Hindlimb muscle (tissue), 1 donor: ENCODE measurements at regions not wholly inside any gene's neighbourhood (a gene's known extent, or its start where the extent isn't known, plus 50 kb on each side); places are given as distances from the start of the nearest gene placed in this dataset.
"Not testable (repeated sequence)": the region's sequence is repeated elsewhere in the genome, so short reads cannot be mapped to it uniquely, and the experiment has no call there.

ENCODE experiments used
- DNase-seq: peaks from one replicate; pipeline ENCODE4 v3.0.0-alpha.2; 2013

DNA sequence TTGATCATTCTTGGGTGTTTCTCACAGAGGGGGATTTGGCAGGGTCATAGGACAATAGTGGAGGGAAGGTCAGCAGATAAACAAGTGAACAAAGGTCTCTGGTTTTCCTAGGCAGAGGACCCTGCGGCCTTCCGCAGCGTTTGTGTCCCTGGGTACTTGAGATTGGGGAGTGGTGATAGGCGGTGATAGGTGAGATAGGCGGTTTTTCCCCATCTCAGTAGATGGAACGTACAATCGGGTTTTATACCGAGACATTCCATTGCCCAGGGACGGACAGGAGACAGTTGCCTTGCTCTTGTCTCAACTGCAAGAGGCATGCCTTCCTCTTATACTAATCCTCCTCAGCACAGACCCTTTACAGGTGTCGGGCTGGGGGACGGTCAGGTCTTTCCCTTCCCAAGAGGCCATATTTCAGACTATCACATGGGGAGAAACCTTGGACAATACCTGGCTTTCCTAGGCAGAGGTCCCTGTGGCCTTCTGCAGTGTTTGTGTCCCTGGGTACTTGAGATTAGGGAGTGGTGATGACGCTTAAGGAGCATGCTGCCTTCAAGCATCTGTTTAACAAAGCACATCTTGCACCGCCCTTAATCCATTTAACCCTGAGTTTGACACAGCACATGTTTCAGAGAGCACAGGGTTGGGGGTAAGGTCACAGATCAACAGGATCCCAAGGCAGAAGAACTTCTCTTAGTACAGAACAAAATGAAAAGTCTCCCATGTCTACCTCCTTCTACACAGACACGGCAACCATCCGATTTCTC is 86.2 kb downstream of the OR2B2 start:
- not testable (repeated sequence) for DNase-seq

GRCh38 chr6:27825025-27825793 is 87.0 kb downstream of the OR2B2 start:
- no peak for DNase-seq

DNA sequence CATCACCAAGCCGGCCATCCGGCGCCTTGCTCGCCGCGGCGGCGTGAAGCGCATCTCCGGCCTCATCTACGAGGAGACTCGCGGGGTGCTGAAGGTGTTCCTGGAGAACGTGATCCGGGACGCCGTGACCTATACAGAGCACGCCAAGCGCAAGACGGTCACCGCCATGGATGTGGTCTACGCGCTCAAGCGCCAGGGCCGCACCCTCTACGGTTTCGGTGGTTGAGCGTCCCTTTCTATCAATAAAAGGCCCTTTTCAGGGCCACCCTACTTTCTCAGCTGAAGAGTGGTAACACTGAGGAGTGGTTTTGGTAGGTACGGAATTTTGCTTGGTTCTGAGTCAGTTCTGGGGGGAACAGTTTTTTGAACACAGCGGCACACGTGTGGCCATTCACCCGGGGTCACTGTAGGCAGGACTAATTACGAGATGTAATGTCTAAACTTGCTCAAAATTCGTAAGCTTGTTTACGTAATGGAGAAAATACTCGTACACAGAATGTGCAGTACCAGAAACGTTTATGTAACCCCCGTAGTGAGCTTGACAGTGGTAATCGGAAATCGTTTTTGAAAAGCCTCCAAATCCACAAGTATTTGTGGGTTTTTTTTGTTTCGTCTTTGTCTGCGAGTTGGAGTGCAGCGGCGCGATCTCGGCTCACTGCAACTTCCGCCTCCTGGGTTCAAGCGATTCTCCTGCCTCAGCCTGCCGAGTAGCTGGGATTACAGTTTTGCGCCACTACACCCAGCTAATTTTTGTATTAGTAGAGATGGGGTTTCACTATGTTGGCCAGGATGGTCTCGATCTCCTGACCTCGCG is 87.8 kb downstream of the OR2B2 start:
- peak; percentile 62 for DNase-seq

GRCh38 chr6:27823714-27824210 is 88.4 kb downstream of the OR2B2 start:
- peak; percentile 70 for DNase-seq

- DNase-seq, result no peak
Measured at GRCh38 chr6:27816906-27817305, 95.3 kb downstream of the OR2B2 start.

- DNase-seq, result peak; percentile 94
Measured at GRCh38 chr6:27814665-27815424, 97.4 kb downstream of the OR2B2 start.

- not testable (repeated sequence) for DNase-seq
Measured at GRCh38 chr6:27814415-27814664, 97.9 kb downstream of the OR2B2 start.

DNA sequence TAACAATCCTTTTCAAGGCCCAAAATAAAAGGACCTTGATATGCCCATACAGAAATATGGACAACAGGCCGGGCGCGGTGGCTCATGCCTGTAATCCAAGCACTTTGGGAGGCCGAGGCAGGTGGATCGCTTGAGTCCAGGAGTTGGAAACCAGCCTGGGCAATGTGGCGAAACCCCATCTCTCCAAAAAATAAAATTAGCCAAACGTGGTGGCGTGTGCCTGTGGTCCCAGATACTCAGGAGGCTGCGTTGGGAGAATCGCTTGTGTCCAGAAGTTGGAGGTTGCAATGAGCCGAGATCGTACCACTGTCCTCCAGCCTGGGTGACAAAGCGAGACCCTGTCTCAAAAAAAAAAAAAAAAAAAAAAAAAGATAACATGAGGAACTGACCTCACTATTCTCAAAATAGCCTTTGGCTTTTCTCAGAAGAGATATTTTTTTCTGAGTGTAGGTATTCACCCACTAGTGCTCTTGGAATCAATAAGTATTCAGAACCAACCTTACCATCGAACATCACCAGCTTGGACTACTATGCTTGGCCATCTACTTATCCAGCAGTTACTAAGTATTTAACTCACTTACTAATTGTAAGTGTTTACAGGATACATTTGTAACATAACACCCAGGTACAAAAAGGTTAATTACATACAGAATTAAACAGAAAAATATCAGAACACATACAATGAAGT is 99.2 kb downstream of the OR2B2 start:
- no peak for DNase-seq

GRCh38 chr6:27812078-27812804 is 100.0 kb downstream of the OR2B2 start:
- DNase-seq, result no peak

DNA sequence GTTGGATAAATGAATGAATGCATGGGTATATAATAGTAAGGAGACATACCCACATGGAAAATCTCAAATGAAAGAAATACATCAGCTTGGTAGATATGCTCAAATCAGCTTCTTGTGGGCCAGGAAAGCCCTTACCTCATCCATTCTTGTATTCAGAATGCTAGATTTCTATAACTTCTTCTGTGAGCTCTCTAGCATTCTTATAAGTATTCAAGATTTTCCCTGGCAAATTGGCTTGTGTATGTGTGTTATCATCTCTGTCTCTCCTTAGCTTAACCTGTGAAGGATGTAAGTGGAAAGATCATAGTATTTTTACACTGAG is 100.8 kb downstream of the OR2B2 start:
- no peak for DNase-seq

DNA sequence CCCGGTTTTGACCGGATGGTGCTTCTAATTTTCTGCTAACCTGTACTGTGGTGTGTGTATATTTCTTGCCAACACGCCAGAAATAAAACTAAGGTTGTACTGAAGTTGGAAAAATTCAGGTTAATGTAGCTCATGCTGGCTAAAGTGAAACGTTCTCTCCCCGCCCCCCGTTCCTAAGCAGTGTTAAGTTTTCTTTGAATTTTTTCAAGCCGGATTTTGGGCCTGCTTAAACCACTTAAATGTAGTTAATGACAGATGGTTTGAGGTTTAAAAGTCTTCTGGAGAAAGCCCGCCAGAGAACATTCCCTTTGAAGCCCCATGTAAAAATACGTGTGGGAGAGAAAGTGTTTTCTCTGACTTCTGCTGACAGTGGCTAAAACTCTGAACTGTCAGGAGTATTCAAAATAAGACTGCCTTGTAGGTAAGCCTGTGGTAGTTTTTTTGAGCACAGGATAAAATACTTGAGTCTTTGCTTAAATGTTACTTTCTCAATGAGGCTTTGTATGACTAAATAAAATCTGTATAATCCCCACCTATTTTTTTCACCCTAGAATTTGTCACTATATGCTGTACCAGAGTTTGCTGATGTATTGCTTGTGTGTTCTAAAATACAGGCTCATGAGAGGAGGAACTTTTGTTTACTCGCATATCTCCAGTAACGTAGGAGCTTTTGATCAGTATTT is 101.3 kb downstream of the OR2B2 start:
- no peak for DNase-seq

- DNase-seq, result peak; percentile 94
Measured at GRCh38 chr6:27809939-27810767, 102.0 kb downstream of the OR2B2 start.

DNA sequence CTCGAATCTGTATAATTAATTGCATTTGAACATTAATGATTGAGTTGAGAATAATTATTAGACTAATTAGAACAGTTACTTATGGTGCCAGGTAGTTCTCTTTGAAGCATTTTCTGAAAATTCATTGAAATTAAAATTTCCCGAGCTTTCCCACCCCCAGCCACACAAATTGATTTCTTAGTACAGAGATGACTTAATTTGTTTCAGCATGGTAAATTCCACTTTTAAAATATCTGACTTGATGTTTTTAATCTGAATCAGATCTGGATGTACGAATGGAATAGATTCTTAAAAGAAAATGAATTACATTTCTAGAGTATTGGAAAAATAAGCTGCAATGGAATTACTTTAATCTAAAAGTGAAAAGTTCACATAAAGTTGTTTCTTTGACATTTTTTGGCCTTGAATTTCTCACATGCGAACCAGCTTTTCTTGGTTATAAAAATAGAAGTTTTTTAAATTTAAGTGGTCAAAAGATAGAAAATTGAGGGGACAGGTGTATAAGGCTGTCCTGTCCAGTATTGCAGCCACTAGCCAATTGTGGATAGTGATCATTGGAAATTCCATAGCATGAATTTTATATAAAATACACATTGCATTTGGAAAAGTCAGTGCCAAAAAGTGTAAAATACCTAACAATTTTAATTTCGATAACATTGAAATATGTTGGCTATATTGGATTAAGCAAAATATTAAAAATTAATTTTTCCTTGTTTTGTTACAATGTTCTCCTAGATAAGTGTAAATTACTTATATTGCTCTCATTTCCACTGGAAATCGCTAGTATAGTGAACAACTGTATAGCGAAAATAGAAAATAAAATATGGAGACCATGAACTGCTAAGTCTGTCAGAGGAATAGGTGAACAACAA is 102.9 kb downstream of the OR2B2 start:
- no peak for DNase-seq

- not testable (repeated sequence) for DNase-seq
Measured at GRCh38 chr6:27808242-27809066, 103.7 kb downstream of the OR2B2 start.

- peak; percentile 92 for DNase-seq
Measured at GRCh38 chr6:27807441-27808241, 104.6 kb downstream of the OR2B2 start.

DNA sequence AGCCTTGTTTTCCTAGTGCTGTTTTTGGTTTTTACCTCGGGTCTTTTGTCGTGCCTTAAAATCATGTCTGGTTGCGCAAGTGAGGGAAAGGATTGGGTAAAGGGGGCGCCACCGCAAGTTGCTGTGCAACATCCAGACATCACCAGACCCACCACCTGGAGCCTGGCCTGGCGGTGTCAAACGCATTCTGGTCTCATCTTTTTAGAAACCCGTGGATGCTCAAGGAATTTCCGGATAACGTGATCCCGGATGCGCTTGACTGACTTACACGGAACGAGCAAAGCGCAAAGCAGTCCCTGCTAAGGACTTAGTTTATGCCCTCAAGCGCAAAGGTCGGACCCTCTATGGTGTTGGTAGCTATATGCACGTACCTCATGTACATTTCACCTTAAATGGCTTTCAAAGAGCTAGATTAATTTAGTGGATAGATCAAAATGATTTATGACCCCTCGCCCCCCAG is 105.2 kb downstream of the OR2B2 start:
- DNase-seq, result peak; percentile 66

GRCh38 chr6:27805347-27805746 is 106.8 kb downstream of the OR2B2 start:
- DNase-seq, result no peak
